ENCODE measurements at regions not wholly inside any gene's neighbourhood (a gene's known extent, or its start where the extent isn't known, plus 50 kb on each side); places are given as distances from the start of the nearest gene placed in this dataset.
A peak's percentile ranks its signal among the peaks of the same experiment; 100 is the strongest.

DNA sequence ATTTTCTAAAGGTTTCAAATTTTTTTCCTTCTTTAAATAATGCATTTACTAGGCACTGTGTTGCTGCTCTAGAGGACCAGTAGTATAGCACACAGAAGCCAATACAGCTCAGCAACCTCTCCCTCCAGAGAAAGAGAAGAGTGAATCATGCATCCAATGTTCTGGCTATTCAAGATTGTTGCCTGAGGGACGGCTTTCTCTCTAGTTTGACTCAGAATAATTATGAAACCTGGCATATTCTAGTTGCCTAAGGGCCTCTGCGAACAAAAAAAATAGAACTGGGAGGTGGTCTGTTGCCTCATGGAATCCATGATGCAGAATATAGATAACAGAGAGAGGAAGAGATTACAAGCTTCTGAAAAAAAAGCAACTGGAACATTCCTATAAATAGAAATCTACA lies 1233.3 kb upstream of the PABPC4L start:
- TF ChIP-seq CTCF (IDR thresholded peaks at IDR 0.05) = no peak

DNA sequence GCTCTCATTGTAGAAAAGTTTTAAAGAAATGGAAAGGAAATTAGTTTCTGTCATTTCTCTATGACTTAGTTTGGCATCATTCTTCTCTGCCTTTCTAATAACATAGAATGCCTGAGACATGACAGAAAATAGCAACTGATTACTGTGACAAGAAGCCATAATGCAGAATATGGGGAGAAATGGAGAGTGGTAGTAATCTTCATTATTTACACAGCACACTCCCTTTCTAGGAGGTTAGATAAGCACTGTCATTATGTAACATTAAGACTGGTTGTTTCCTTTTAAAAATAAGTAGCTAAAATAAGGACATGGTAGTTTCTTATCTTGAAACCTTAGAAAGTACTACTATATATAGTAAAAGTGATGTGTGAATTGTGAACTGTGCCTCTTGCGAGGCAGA lies 1227.9 kb upstream of the PABPC4L start:
- no peak for TF ChIP-seq CTCF (IDR thresholded peaks at IDR 0.05)

DNA sequence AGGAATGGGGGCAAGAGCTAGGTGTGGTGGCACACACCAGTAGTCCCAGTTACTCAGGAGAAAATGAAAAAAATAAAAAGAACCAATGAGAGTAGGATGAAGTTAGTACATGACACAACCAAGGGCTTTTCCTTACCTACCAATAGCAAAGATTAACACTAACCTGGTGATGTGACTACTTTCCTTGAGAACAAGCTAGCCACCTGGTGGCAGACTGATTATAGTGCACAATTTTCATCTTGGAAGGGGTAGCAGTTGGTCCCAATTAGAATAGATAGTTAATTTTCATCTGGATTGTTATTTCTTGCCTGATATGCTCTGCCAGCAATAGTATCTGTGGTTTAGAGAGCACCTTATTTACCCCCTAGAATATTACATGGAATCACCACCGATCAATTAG lies 1216.8 kb upstream of the PABPC4L start:
- TF ChIP-seq CTCF (IDR thresholded peaks at IDR 0.05) = peak; percentile 45; the same call in 1 of the 2 replicates

DNA sequence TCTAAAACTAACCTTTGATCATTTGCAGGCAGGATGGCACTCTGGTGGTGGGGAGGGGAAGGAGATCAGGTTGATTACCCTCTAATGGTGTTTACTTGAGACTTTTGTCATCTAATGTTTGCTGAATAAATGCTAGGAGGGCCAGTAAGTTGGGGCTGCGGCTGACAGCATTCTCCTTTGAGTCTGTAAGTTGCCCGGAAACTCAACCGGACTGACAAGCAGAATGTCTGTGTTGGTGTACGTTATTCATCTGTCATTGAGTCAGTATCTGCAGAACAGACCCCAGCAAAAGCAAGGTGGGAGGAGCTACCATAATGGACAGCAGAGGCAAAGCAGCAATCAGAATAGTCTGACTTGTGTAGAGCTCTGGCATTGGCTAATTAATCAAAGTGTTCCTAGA lies 1210.6 kb upstream of the PABPC4L start:
- TF ChIP-seq CTCF (IDR thresholded peaks at IDR 0.05) = no peak

DNA sequence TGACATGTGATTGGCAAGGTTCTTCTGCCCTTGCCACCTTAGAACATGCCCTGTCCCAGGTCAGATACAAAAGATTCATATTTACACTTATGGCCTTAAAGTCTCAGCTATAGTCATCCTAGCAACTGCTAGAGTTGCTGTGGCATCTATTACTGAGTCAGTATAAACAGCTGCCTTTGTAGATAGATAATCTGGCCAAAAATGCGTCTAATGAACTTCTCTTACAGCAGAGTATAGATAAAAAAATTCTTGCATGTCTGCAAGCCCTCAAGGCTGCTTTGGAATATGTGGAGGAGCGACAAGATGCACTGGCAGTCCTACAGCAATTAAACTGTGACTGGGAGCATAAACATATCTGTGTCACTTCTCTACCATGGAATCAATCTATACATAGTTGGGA lies 1209.7 kb upstream of the PABPC4L start:
- TF ChIP-seq CTCF (IDR thresholded peaks at IDR 0.05) = no peak

- TF ChIP-seq CTCF (IDR thresholded peaks at IDR 0.05) = no peak
These were observed 1206.5 kb upstream of the PABPC4L start for GRCh38 chr4:135408109-135408508.

DNA sequence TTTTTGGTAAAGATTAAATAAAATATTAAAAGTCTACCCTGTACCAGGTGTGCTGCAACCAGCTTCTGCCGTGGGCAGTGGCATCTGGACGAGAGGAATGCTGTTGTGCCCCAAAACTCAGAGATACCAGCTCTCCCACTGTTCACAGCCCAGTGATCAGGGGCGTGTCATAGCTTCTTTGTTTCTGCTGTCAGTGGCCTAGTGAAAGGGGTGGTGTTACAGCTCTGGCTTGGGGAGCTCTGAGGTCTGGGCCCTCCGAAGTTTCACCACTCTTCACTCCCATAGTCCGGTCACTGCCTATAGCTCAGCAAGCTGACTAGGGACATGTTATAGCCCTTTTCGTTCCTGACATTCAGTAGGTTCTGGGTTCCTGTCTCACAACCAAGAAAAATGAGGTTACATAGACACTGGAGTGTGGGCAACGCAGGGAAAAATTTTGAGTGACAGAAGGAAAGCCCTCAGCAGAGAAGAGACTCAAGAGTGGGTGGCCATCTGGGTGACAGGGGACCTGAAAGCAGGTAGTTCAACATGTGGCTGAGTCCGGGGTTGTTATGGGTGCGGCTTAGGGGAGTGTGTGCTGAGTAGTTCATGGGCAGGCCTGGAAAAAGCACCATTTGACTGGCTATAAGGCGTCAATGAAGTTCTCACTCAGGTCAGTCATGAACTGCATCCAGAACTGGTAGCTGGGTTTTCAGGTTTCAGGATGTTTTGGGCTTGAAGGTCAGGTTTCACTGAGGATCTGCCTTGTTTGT lies 1184.4 kb upstream of the PABPC4L start:
- TF ChIP-seq CTCF (IDR thresholded peaks at IDR 0.05) = no peak
